HG03342 (cell line): ENCODE measurements at regions not wholly inside any gene's neighbourhood (a gene's known extent, or its start where the extent isn't known, plus 50 kb on each side); places are given as distances from the start of the nearest gene placed in this dataset.

Experiments
- ATAC-seq: cut with Tn5 transposase; IDR thresholded peaks from one replicate; pipeline ENCODE4 v1.9.1; 2021; ENCODE audit warnings: mild to moderate bottlenecking, moderate library complexity; ENCODE audit not compliant: unreplicated experiment

- ATAC-seq = no peak
Measured at GRCh38 chr12:11564984-11565651, 84.4 kb upstream of the ETV6 start.

DNA sequence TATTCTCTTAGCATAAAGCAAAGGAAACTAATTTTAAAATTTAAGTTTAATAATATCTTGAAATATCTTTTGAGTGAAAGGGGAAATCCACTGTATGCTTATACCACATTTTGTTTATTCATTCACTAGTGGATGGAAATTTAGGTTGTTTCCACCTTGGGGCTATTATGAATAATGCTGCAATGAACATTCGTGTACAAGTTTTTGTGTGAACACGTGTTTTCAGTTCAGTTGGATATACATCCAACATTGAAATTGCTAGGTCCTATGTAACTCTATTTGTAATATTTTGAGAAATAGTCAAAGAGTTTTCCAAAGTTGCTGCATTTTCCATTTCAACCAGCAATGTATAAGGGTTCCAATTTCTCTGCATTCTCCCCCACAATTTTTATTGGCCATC lies 83.7 kb upstream of the ETV6 start:
- ATAC-seq = no peak

- no peak for ATAC-seq
Measured at GRCh38 chr12:11568155-11568761, 81.2 kb upstream of the ETV6 start.

GRCh38 chr12:11568762-11569478 lies 80.6 kb upstream of the ETV6 start:
- peak; percentile 90 for ATAC-seq

DNA sequence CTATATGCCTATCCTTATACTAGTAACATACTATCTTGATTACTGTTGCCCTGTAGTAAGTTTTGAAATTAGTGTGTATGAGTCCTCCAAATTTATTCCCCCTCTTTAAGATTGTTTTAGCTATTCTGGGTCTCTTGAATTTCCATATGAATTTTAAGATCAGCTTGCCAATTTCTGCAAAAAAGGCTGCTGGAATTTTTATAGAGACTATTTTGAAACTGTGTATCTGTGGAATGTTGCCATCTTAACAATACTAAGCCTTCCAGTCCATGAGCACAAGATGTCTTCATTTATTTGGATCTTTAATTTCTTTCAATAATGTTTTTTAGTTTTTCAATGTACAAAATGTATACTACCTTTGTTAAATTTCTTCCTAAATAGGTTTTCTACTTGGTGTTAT lies 79.8 kb upstream of the ETV6 start:
- no peak for ATAC-seq

DNA sequence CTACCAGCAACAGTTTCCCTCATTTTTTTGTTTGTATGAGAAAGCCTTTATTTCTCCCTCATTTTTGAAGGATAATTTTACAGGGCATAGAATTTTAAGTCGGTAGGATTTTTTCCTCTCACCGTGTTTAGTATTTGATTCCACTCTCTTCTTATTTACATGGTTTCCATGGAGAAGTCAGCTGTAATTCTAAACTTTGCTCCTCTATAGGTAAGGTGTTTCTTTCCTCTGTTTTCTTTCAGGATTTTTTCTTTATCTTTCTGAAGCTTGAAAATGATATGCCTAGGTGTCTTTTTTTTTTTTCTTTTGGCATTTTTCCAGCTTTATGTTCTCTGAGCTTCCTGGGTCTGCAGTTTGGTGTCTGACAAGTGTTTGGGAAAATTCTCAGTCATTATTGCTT lies 75.6 kb upstream of the ETV6 start:
- ATAC-seq = no peak

- ATAC-seq = peak; percentile 35
Measured at GRCh38 chr12:11576104-11576503, 73.4 kb upstream of the ETV6 start.

DNA sequence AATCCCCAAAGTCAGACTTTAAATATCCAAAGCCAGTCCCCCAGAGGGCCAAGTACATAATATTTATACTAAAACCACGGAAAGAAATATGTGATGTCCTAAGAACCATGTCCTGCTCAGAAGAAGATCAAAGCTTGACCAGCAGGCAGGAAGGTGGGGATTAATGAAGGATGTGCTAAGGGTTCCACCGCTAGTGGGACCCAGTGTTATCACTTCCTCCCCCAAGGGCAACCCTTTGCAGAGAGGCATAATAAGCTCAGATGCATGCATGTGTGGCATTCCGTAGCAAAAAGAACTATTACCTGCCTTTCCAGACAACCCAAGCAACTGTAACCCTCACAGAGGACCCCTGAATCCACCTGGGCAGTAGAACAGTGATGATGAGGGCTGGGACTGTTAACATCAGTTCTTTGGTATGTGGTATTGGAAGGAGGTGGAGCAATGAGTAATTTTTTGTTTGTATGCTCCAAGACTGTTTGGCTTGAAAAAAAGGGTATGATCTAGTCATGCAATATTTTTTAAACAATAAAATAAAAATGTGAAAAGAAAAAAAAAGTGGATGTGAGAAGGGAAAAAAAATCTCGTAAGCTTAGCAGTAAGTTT lies 71.7 kb upstream of the ETV6 start:
- no peak for ATAC-seq

- ATAC-seq = peak; percentile 60
Measured at GRCh38 chr12:11578461-11578993, 70.9 kb upstream of the ETV6 start.

- no peak for ATAC-seq
Measured at GRCh38 chr12:11580125-11580751, 69.2 kb upstream of the ETV6 start.

- no peak for ATAC-seq
Measured at GRCh38 chr12:11581179-11581755, 68.2 kb upstream of the ETV6 start.

- ATAC-seq = no peak
Measured at GRCh38 chr12:11584221-11584855, 65.1 kb upstream of the ETV6 start.

- no peak for ATAC-seq
Measured at GRCh38 chr12:11592484-11592883, 57.0 kb upstream of the ETV6 start.

- ATAC-seq = no peak
Measured at GRCh38 chr12:11593013-11593412, 56.5 kb upstream of the ETV6 start.

- ATAC-seq = no peak
Measured at GRCh38 chr12:11595080-11595479, 54.4 kb upstream of the ETV6 start.

DNA sequence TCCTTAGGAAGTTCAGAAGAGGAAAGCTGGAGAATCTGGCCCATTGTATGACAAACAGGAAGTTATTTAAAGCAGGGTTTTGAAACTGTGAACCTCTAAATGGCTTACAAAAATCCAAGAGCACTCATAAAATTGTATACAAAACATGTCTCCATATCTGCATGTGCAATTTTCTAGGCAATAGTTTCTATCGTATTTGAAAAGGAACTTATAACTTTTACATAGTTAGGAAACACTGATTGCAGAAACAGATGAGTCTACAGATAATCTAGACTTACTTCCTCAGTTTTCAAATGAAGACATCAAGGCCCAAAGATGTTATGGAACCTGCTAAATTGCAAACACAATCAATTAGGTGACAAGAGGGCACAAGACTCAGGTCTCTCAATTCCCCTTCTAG lies 53.3 kb upstream of the ETV6 start:
- no peak for ATAC-seq

- ATAC-seq = no peak
Measured at GRCh38 chr12:11598900-11599299, 50.6 kb upstream of the ETV6 start.
